Body of pancreas (tissue), 4 donors: ENCODE measurements at regions not wholly inside any gene's neighbourhood (a gene's known extent, or its start where the extent isn't known, plus 50 kb on each side); places are given as distances from the start of the nearest gene placed in this dataset.

Source experiments
- ATAC-seq: fragments of 150-250 bp; one replicate; pipeline ENCODE4 v1.9.1; 2016
- DNase-seq, 4 donors: peaks; one replicate each; pipeline ENCODE4 v3.0.0-alpha.2; 2019
- H3K27ac ChIP-seq, 4 donors: fragments of 200-600 bp; sonication (generic); 1 replicate in 3 of 4; 2 replicates in 1 of 4; pipeline versions ENCODE4 v1.5.1 to v1.6.1; 2016 to 2019; ENCODE audit warnings: mild to moderate bottlenecking in 1 of 4, mixed read lengths in 1 of 4, moderate library complexity in 1 of 4
- H3K27me3 ChIP-seq, 2 donors: fragments of 200-600 bp; sonication (generic); one replicate each; pipeline ENCODE4 v1.6.0; 2016; ENCODE audit warnings: mild to moderate bottlenecking in 1 of 2
- H3K36me3 ChIP-seq, 2 donors: fragments of 200-600 bp; sonication (generic); replicated peaks in 1 of 2; 2 replicates each; pipeline ENCODE4 v1.5.1; 2016; ENCODE audit warnings: low read depth in 2 of 2; ENCODE audit not compliant: insufficient read depth in 1 of 2
- H3K4me1 ChIP-seq: fragments of 200-600 bp; sonication (generic); one replicate; pipeline ENCODE4 v1.6.0; 2016
- H3K4me3 ChIP-seq, 2 donors: fragments of 200-600 bp; sonication (generic); 1 replicate in 1 of 2; 2 replicates in 1 of 2; pipeline ENCODE4 v1.5.1; 2016 to 2019
- H3K9me3 ChIP-seq, 3 donors: fragments of 200-600 bp; sonication (generic); 1 replicate in 2 of 3; 2 replicates in 1 of 3; pipeline ENCODE4 v1.5.1; 2016
- POLR2A ChIP-seq, 3 donors: fragments of 450-650 bp; IDR thresholded peaks; one replicate each; pipeline ENCODE4 v1.6.1; 2016; ENCODE audit warnings: antibody characterized with exemption in 3 of 3, mild to moderate bottlenecking in 2 of 3
- WGBS, 2 donors: methylation state at CpG; one replicate each; pipeline ENCODE4 v1.1.5; 2017; 5-methylcytosine and 5-hydroxymethylcytosine counted together
- intact Hi-C: fragments of 100-400 bp; cut with DNase I; formaldehyde crosslinking; loops from one replicate; pipeline ENCODE4 v1.15.1; 2023
- TF ChIP-seq, protein P1 (sequence below), 7 experiments: fragments of 450-650 bp in 4 of 7; fragments of 200-600 bp in 3 of 7; sonication (generic) in 3 of 7; IDR thresholded peaks; one replicate each; pipeline ENCODE4 v1.5.1; 2016 to 2019; ENCODE audit warnings: antibody characterized with exemption in 7 of 7

DNA sequence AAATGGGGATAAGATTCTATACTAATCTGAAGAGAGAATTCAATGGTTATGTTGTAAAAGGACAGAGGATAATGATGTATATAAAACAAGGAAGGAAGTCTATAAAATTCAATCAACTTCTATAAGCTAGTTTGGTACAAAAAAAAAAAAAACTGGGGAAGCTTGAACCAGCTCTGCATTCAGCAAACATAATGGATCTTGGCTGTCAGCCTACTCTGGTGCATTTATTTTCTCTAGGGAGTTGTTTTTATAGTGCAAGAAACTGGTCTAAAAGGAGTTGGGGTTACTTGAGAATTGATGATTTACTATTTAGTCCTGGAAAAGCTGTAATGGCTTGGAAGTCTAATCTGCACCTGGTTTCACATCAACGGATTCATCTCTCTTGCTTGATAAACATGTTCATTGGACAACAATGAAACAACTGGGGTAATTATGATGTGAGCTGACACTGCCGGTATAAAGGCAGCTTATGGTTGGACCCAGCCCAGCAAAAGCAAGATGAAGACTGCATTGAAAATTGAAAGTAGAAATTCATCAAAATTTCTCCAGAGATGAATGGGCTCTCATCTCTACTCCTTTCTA, 199.4 kb upstream of the NRIP1 start:
- Histone ChIP-seq H3K27ac (no peak overlapping the region), H3K27me3 (no peaks in the 10 kb centered on the region), H3K9me3 (no peaks in the 10 kb centered on the region), H3K4me3 (no peak overlapping the region), H3K4me1 (no peaks in the 10 kb centered on the region), H3K36me3 (no peaks in the 10 kb centered on the region)
- WGBS, 2 donors, result 63 to 79% methylated on average over 2 of the region's 2 CpGs
- DNase-seq, result no peak
- ATAC-seq, result no peak
- intact Hi-C loops, result no loop called here
- TF ChIP-seq POLR2A (IDR thresholded peaks at IDR 0.05), result no peak
- TF ChIP-seq, protein P1, sequence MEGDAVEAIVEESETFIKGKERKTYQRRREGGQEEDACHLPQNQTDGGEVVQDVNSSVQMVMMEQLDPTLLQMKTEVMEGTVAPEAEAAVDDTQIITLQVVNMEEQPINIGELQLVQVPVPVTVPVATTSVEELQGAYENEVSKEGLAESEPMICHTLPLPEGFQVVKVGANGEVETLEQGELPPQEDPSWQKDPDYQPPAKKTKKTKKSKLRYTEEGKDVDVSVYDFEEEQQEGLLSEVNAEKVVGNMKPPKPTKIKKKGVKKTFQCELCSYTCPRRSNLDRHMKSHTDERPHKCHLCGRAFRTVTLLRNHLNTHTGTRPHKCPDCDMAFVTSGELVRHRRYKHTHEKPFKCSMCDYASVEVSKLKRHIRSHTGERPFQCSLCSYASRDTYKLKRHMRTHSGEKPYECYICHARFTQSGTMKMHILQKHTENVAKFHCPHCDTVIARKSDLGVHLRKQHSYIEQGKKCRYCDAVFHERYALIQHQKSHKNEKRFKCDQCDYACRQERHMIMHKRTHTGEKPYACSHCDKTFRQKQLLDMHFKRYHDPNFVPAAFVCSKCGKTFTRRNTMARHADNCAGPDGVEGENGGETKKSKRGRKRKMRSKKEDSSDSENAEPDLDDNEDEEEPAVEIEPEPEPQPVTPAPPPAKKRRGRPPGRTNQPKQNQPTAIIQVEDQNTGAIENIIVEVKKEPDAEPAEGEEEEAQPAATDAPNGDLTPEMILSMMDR (IDR thresholded peaks at IDR 0.05), result no peak

DNA sequence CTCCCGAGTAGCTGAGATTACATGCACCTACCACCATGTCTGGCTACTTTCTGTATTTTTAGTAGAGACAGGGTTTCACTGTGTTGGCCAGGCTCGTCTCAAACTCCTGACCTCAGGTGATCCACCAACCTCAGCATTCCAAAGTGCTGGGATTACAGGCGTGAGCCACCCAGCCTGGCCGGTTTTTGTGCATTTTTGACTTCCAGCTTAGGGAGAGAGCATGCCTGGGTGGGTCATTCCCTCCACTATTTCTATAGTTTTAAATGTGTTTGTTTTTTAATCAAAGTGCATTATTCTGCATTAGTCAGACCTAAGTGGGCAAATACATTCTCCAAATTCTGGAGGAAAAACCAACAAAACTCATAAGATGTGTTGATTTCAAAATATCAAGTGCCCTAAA, 207.4 kb upstream of the NRIP1 start:
- no peak overlapping the region for H3K4me3 ChIP-seq
- 79 to 89% methylated on average over 4 of the region's 4 CpGs for WGBS, 2 donors
- intact Hi-C loops, result no loop called here

DNA sequence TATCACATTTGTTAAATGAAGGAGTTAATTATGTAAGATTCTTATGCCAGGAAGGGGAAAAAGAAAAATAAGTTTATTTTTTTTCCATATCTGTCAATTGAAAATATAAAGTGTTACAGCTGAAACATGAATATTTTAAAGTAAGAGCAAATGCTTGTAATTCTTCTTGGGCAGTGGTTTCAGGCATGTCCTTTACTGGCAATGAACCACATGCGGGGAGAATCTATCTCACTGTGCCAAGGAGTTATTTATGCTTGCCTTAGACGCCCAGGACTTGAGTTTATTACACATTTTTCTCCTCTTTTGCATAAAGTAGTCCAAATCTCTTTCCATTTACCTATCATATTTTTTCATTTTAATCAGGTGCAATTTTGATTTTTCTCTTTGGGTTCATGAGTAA, 207.8 kb upstream of the NRIP1 start:
- DNase-seq (no peak), ATAC-seq (no peak)
- H3K27me3 ChIP-seq, result no peaks in the 10 kb centered on the region
- no peaks in the 10 kb centered on the region for H3K9me3 ChIP-seq
- peaks cover 20% of the 10 kb centered on the region for H3K4me1 ChIP-seq
- H3K4me3 ChIP-seq, result no peak overlapping the region
- WGBS, 2 donors, result 75 to 79% methylated on average over 2 of the region's 2 CpGs
- intact Hi-C loops, result no loop called here
- H3K36me3 ChIP-seq, result no peaks in the 10 kb centered on the region
- TF ChIP-seq, protein P1 (IDR thresholded peaks at IDR 0.05), result no peak
- TF ChIP-seq POLR2A (IDR thresholded peaks at IDR 0.05), result no peak
- no peak overlapping the region for H3K27ac ChIP-seq

More for the DNA sequence above, 207.4 kb upstream of the NRIP1 start:
- H3K4me1 ChIP-seq, result peaks cover 20% of the 10 kb centered on the region
- TF ChIP-seq, protein P1 (IDR thresholded peaks at IDR 0.05), result no peak
- TF ChIP-seq POLR2A (IDR thresholded peaks at IDR 0.05), result no peak
- no peaks in the 10 kb centered on the region for H3K9me3 ChIP-seq
- no peak overlapping the region for H3K27ac ChIP-seq
- H3K27me3 ChIP-seq, result no peaks in the 10 kb centered on the region
- no peak for ATAC-seq
- no peak for DNase-seq
- H3K36me3 ChIP-seq, result no peaks in the 10 kb centered on the region

DNA sequence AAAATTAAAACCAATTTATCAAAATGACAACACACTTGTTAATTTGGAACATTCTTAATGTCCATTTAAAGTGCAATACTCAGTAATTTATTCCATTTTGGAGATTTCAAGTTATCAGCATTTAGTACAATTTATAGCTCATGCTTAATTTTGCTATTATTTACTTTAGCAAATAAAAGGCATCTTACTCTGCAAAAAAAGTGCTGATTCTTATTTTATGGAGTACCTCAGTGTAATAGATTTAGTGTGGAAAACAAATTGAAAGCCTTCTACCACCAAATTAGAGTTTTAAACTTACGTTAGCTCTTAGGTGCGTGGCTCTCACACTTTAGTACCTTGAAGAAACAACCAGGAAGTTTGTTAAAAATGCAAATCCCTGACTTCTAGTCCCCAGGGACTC, 208.4 kb upstream of the NRIP1 start:
- 90 to 94% methylated on average over 2 of the region's 2 CpGs for WGBS, 2 donors
- H3K4me3 ChIP-seq, result no peak overlapping the region
- intact Hi-C loops, result no loop called here
- no peaks in the 10 kb centered on the region for H3K27me3 ChIP-seq
- peaks cover 20% of the 10 kb centered on the region for H3K4me1 ChIP-seq
- TF ChIP-seq POLR2A (IDR thresholded peaks at IDR 0.05), result no peak
- TF ChIP-seq, protein P1 (IDR thresholded peaks at IDR 0.05), result no peak
- no peaks in the 10 kb centered on the region for H3K36me3 ChIP-seq
- H3K9me3 ChIP-seq, result no peaks in the 10 kb centered on the region
- no peak overlapping the region for H3K27ac ChIP-seq
- no peak for ATAC-seq
- DNase-seq, result no peak
